ENCODE measurements at regions not wholly inside any gene's neighbourhood (a gene's known extent, or its start where the extent isn't known, plus 50 kb on each side); places are given as distances from the start of the nearest gene placed in this dataset.
A peak's percentile ranks its signal among the peaks of the same experiment; 100 is the strongest.
"Not testable (repeated sequence)": the region's sequence is repeated elsewhere in the genome, so short reads cannot be mapped to it uniquely, and the experiment has no call there.

DNA sequence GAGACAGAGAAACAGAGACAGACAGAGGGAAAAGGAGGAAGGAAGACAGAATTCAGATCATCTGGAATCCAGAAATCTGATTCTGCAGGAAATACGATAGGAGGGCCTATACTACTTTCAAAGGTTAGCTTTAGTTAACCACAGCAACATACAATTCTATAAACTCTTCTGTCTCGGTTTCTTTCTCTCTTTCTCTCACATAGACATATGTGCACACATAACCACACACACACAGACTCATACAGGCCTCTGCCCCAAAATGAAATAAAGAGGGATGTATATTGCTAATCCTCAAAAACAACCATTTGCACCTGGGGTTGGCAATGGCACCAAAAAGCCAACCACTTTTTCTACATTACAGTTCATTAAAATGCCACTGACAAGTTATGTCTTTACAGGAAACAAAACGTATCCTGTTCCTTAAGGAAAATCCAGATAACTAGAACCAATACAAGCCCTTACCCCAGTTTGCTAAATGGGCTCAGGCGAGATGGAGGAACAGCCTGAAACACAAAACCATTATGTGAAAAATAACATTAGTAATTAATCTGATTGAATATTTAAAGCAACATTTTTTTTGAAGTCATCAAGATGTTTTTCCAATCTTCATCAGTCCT lies 372.3 kb upstream of the CCNH start:
- DNase-seq (ENCODE audit: low spot score): no peak

DNA sequence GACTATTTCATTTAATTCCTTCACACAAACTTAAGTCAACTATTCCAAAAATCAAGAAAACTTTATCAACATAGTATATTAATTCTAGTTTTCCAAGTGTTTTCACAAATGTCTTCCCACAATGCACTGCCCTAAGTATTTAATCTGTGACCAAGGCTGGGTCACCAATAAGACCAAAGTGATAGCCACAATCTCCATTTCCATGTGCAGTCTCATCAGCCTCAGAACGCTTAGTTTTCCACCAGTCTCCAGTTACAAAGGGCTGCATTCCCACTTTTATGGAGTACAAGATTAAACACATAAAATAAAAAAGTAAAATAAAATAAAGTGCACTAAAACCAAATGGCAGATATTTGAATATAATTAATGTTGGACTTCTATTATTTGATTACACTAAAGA lies 371.6 kb upstream of the CCNH start:
- no peak for DNase-seq (ENCODE audit: low spot score)

DNA sequence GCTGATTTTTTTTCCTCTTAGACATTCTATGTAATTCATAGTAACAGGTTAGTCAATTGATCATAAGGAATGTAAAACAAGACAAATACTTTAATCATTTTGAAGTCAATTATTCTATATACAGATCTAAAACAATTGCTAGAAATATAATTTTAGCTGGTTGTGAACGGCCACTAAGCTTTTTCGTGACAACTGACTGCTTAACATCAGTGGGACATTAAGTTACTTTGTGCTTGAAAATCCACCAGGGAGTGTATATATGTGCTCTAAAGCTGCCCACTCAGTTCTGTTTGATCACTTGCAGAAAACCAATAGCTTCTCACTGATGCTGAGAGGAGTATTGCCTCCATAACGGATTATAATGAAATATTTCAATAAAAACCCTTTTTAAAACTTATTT lies 370.2 kb upstream of the CCNH start:
- DNase-seq (ENCODE audit: low spot score): no peak

DNA sequence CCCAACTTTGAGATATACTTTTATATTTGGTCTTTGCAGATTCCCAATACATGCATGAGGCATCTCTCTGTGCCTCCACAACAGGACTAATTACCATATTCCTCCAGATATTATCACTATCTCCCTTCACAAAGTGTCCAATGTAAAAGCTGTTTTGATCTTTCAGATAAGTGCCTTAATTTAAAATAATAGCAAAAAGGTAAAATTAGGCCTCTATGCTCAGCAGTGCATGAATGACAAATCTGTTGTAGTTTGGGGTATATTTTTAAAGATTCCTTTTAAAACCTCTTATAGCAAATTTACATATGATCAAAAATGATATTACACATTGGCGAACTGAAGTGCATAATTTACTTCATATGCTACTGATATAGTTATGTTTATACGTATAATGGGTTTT lies 369.2 kb upstream of the CCNH start:
- no peak for DNase-seq (ENCODE audit: low spot score)

DNA sequence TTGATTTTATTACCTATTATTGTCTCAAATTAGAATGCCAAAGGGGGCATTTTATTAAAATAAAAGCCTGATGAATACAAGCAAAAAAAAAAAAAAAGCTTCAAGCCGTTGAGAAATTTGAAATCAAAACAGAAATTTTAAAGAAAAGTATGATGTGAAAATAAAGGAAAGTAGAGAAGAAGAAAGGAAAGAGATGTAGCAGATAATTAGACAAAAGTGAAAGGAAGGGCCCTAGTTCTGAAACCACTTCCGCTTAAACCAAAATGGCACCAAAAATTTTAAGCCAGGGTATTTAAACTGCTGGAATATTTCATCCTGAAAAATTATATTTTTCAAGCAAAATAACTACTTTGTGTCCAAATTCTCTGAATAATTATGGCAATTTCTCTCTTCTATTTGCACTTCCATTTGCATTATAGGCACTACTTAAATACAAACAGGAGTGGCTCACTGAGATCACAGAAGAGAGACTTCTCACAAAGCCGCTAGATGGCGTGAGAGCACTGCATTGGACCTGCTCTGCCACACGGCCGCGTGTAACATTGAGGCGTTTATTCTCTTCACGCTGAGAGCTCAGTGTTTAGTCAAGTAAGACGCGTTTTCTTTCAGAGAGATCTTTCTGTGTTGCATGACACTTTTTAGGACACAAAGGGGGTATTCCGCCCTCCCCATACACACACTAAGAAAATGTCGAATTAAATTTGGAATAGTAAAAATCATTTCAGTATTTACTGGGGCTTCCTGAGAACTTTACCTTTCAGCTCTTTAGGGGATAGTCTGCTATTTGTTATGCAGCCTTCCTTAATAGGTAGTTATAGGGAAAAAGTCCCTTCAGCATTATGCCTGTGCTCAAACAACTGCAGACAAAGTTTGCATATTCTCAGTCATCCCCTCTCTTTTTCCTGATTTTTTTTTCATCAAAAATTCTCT lies 368.4 kb upstream of the CCNH start:
- DNase-seq (ENCODE audit: low spot score): peak; percentile 71

DNA sequence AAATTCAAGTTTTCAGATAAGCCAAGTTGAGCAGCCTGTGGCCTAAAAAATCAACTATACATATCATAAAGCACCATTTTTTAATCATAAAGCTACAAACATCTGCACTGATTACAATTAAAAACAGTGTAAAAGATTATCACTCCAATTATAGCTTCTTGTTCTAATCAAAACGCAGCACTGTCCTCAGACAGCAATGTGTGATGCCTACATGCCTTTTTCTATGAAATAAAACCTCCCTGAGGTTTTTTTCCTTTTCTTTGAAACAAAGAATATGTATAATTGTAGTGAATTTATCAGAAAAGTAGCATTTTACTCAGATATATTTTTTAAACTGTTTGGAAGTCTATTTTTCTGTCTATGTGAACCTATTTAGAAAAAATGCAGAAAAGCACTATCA lies 366.1 kb upstream of the CCNH start:
- no peak for DNase-seq (ENCODE audit: low spot score)

DNA sequence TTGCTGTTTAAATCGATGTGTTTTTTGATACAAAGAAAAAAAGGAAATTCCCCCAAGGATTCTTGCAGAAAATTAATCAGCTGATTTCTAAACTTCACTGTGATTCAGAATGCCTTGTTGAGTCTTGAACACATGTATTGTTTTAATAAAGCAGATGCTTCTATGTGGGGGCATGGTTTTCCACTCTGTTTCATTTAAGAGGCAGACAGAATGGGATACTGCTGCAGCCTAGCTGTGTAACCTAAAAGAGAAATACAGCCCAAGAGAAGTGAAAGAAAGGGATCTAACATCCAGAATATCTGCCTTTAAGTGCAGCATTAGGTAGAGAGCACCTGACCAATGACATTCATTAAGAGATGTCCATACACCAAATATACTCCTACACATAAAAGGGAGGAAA lies 365.1 kb upstream of the CCNH start:
- DNase-seq (ENCODE audit: low spot score): no peak

DNA sequence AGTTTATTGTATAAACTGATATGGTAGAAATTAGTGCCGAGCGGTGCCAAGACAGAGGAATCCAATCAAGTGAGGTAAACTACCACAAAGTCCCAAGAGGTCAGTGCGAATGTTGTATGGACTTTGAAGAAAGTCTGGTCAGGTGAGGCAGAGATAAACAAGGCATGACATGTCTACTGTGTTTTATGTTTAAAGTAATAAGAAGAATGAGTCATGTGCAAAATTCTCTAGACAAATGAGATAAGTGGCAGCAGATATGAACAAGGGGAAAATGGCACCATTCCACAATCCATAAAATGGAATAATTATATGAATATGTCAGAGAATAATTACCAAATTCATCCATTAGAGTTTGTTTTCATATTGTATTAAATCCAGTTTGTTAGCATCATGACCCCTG lies 364.1 kb upstream of the CCNH start:
- no peak for DNase-seq (ENCODE audit: low spot score)

DNA sequence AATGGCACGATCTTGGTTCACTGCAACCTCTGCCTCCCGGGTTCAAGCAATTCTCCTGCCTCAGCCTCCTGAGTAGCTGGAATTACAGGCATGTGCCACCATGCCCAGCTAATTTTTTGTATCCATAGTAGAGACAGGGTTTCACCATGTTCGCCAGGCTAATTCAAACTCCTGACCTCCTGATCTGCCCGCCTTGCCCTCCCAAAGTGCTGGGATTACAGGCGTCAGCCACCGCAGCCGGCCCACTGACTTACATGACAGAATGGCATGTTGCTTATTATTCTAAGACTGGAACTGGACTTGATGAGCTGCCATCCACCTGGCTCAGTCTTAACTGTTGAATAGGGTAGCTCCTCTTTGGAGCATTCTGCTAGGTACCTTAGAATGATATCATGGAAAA lies 363.6 kb upstream of the CCNH start:
- DNase-seq (ENCODE audit: low spot score): not testable (repeated sequence)

DNA sequence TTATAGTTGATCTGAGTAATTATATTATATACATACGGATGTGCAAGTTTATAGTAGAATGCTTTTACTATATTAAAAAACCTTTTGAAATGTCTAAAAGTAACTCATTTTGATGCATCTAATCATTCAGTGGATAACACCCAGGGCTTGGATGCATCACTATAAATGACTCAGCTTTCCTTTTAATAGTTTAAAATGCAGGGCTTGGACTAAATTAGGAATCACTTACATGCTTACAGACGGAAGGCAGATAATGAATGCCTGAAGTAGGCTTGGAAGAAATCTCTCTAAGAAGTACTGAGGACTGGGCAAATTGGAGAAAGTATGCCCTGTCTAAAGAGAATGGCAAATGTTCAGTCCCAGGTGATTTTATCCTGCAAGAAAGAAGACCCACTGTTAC lies 362.5 kb upstream of the CCNH start:
- no peak for DNase-seq (ENCODE audit: low spot score)

DNA sequence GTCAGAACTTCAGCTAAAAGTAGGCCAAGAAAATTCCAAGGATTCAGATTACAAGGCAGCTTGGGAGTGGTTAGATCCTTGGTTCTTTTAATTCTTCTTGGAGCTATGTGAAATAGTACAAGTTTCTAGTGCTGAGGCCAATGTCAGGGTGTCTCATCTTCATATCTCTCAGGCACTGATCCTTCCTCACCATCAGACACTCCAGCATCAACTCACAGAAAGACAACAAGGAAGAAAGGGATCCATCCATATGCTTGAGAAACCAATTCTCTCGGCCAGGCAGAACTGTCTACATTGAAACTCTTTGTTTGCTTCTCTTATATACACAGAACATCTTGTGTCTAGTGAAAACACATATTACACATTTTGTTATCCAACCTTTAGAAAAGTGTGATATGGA lies 362.1 kb upstream of the CCNH start:
- no peak for DNase-seq (ENCODE audit: low spot score)

DNA sequence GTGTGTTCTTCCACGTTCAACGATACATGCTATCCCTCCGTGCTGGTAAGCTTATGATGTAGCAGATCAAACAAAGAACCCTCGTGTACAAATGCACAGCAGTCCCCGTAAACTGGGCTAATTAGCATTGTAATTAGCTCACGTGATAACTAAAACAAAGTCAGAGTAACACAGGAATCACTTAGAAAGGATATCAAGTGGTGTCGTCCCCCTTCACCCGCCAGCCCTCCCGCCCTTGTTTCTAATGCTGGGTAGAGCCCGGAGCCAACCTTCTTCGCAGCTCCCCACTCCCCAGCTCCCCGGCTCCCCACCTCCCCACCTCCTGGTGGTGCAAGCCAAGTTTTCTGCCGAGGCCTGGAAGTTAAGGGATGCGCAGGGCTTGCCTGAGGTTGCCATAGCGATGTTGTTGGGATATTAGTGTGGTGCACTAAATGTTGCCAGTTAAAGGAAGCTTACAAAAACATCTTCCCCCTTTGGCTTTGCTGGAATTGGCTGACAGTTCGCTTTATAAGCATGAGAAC lies 357.9 kb upstream of the CCNH start:
- DNase-seq (ENCODE audit: low spot score): no peak

DNA sequence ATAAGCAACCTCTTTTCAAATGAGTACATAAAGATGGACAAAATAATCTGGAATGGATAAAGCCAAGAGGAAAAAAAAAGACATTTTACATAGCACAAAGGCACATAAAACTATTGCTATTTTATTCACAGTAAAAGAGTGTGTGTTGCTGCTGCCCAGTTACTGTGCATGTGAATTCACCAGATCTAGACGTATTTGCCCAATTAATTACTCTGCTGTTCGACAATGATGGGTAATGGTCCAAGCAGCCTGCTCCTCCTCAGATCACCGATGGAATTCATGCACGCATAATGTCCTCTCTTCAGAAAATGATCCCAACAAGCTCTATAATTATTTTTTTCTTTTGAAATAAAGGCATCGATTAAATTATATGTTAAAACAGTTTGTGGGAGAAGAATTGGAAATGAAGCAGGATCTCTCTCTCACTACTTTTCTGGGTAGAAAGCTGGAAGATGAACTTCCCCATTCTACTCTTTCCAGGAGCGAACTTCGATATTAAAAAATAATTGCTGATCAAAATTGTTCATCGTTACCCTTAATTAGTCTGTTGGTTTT lies 357.4 kb upstream of the CCNH start:
- no peak for DNase-seq (ENCODE audit: low spot score)

DNA sequence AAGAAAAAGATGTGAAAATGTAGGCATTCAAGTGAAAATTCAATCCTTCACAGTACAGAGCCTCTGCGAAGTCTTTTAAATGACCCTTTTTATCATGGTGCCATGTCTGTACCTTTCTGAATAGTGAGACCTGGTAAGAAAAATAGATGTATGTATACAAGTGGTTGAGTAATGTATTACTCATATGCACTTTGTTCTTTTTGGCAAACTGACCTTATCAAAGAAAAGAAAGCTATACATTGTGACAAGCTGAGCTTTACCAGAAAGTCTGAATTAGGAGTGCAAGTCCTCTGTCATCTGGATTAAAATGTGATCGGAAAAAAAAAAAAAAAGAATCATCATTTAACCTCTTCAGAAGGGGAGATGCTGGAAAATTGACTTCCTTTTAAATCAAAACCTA lies 356.4 kb upstream of the CCNH start:
- no peak for DNase-seq (ENCODE audit: low spot score)

DNA sequence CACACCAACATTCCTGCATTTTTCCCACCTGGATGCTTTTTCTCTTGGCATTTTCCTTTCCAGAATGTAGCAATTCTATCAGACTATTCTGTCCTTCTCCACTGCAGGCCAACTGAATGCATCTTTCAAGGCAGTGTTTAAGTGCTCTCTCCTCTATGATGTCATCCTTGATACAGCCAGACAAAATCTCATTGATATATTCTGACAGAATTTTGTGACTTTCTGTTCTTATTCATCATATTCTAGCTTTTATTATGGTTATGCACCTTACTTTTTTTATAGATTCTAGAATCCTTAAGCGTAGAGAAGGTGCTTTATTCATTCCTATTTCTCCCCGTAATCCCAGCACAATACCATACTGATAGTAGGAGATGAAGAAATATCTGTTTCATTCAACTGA lies 355.5 kb upstream of the CCNH start:
- DNase-seq (ENCODE audit: low spot score): no peak

DNA sequence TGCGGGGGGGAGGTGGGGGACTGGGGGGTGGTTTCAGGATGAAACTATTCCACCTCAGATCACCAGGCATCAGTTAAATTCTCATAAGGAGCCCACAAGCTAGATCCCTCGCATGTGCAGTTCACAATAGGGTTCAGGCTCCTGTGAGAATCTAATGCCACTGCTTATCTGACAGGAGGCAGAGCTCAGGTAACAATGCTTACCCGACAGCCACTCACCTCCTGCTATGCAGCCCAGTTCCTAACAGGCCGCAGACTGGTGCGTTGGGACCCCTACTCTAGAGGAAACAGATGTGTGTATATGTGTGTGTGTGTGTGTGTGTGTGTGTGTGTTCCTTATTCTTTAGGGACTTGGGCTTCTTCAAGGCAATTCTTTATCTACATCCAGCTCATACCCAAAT lies 352.3 kb upstream of the CCNH start:
- DNase-seq (ENCODE audit: low spot score): no peak

DNA sequence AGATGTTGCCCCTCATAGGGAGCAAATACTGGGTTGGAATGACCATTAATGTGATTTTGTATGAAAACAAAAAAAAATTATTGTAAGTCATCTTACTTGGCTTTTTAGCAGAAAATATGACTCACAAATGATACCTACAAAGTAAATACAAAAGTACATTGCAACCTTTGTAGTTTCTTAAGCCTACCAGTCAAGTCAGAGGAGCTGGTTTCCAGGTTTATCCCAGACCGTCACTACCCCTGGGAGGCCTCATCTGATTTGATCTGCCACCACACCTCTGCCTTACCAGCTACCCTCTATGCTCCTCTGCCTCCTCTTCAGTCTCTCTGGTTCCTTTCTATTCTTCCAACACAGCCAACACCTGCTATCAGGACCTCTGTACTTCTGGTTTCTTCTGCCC lies 349.9 kb upstream of the CCNH start:
- DNase-seq (ENCODE audit: low spot score): no peak

DNA sequence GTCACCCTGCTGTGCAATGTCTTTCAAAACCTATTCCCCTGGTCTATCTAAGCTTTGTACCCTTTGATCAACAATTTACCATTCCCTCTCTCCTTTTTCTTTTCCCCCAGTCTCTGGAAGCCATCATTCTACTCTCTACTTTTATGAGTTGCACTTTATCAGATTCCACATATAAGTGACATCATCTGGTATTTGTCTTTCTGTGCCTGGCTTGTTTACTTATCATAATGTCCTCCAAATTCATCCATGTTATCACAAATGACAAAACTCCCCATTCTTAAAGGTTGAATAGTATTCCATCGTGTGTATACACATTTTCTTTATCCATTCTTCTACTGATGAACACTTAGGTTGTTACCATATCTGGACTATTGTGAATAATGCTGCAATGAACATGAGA lies 344.2 kb upstream of the CCNH start:
- DNase-seq (ENCODE audit: low spot score): no peak

DNA sequence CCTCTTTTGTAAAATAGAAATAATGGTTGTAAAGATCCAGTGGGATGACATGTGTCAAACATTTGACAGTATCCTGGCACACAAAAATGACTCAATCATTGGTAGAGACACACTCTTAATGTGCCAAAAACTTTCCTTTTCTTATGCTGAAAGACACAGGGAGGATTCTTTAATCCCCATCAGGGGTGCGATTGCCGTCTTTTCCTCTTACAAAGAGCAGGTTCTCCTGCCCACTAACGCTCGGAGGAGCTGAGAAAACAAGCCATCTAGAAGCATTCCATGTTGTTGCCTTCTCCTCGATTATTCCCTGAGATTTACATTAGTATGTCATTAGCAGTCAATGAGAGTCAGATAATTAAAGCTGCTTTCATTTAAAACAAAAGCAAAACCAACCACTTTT lies 342.6 kb upstream of the CCNH start:
- no peak for DNase-seq (ENCODE audit: low spot score)

DNA sequence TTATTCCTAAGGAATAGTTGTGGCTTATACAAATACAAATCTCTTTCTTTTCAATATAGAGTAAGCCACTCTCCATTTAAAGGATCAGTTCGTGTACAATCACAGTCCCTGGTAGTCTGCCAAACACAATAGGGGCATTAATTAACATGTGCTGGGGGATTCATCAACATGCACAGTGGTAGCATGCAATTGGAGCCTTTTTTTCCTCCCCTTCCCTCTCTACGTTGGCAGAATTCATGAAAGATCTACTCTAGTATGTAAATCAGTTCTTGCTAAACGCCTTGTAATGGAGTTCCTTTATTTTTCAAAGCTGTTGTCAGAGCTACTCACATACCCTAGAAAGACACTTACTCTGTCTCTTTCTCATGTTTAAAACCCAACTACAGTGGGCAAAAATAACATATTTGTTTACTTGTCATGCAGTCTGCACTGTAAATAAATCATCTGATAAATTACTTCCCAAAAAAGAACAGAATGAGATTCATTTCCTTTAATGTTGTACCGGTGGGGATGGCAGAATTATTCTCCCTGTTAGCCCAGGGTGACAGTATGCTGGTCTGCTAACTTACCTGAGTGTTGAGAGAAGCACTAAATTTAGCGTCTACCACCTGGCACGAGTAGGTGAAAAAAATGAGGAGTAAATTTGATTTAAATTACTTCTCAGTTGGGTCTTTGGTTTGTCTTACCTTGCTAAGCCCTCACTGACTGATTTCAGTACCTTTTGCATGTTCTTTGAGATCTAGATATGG lies 341.5 kb upstream of the CCNH start:
- no peak for DNase-seq (ENCODE audit: low spot score)

DNA sequence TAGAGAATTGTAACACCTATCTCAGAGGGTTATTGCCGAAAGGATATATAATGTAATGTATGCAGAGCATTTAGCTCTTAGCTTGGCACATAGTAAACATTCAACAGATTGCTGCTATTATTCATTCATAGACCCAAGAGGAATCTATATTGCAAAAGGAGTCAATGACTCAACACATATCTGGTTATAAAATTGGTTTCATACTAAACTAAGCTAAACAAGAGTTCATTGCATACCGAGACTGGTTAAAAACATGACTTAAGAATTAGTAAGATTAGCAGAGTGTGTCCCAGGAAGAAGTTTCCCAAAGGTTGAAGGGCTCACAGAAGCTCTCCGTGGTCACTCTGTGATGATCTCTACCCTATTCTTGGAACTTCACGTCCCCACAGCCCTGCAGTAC lies 339.6 kb upstream of the CCNH start:
- no peak for DNase-seq (ENCODE audit: low spot score)

DNA sequence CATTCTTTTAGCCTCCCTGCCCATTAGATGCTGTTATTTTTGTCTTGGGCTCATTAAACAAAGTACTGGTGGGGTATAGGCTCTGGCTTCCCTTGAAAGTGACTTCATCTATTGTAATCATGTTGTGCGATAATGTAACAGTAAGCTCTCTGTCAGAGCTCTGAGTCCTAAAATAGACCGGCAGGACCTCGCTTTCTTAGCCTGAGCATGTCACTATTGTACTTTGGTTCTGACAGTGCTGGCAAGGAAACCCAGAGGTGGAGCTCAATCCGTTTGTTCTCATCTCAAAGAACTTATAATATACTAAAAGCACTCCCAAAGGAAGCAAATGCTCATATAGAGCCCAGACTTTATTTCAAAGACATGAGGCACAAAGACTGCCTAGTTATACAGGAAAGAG lies 339.1 kb upstream of the CCNH start:
- no peak for DNase-seq (ENCODE audit: low spot score)
